NCI-H2171 (cell line): ENCODE measurements at regions not wholly inside any gene's neighbourhood (a gene's known extent, or its start where the extent isn't known, plus 50 kb on each side); places are given as distances from the start of the nearest gene placed in this dataset.

ENCODE experiments used
- DNase-seq: peaks from one replicate; lab custom pipeline; 2025; lab: John Stamatoyannopoulos, UW

- DNase-seq: no peak
These were observed 57.1 kb upstream of the NKX1-1 start for GRCh38 chr4:1463088-1463926.

- DNase-seq: no peak
These were observed 56.5 kb upstream of the NKX1-1 start for GRCh38 chr4:1462768-1463075.

GRCh38 chr4:1462009-1462767, 55.9 kb upstream of the NKX1-1 start:
- no peak for DNase-seq

DNA sequence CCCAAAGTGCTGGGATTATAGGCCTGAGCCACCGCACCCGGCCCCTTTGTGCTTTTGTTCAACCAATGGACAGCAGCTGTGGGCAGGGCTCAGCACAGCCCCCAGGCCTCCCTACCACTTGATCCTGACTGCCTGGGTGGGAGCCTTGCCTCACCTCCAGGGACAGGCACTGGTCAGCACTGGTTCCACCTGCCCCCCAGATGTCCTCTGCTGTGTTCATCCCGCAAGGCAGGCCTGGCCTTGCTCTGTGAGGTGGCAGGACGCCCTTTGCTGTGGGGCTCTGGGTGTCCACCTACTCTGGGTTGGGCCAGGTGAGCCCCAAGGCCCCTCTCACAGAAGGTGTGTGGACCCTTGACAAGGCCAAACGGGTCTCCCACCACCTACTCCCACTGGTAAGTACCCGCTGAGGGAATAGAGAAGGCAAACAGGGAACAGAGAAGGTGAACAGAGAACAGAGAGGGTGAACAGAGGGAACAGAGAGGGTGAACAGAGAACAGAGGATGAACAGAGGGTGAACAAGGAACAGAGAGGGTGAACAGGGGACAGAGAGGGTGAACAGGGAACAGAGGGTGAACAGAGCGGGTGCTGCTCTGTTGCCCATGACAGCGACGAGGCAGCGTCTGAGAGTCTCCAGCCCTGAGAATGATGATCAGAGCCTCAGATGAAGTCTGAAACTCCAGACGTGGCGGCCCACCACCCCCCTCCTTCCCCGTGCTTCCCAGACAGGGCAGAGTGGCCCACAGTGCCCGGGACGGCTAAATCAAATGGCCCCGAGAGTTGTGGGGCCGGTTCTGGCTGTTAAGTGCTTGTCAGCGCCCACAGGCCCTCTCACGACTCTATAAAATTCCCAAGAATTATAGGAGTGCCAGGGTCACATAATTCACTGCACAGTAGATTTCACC, 55.0 kb upstream of the NKX1-1 start:
- DNase-seq: no peak

DNA sequence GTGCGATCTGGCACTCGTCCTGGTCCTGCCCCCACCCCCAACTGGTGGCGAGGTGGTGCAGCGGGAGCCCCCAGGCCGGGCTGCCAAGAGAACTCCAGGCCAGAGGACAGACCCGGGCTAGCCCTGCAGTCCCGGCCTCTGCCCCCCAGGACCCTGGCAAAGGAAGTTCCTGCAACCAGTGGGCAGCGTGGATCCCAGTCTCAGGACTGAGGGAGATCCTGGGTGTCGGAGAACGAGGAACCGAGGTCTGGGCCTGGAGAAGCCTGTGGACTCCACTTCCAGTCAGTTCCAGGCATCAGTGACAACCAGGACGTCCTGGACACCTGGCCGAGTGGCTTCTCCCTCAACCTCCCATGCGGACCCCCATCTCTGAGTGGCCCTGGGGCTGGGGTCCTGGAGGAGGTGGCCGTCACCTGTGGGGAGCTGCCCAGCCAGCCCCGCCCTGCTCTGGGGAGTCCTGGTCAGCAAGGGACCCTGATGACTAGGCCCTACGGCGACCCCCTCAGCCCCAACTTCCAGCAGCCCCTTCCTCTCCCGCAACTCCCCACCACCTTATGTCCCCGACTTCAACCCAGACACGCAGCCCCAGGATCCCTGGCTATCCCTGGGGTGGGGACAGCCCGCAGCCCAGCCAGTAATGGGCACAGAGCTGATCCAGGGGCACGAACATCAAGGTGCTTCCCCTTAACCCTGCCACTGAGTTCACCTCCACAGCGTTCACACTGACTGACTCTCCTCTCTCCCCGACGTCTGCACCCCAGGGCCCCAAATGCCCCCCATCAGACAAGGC, 53.7 kb upstream of the NKX1-1 start:
- no peak for DNase-seq

DNA sequence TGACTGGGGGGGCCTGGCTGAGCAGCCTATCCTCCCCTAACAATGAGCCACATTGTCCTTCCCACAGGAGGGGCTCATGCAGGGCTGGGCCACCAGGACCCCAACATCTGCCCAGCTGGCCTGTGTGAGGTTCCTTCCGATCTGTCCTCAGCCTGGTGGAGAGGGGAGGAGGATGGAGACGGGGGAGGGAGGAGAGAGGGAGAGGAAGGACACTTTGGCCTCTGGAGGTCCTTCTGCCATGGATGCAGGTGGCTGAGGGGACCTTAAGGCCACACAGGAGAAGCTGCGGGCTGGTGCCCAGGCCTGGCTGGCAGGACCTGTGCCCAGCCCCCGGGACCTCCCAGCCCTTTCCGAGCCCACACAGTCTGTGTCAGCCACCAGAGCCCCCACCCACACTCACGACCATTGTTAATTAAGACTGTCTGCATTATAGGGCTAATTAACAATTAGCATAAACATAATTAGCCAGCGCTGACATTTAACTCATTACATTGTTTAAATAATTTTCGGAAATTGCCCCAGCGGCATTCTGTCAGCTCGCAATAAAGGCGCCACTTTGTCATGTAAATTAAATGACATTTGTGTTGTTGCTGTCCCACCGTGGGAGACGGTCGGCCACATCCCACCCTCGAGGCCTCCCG, 53.0 kb upstream of the NKX1-1 start:
- no peak for DNase-seq

GRCh38 chr4:1458581-1458980, 52.3 kb upstream of the NKX1-1 start:
- DNase-seq: no peak
